IPS DF 19.7 (cell line): ENCODE measurements at regions not wholly inside any gene's neighbourhood (a gene's known extent, or its start where the extent isn't known, plus 50 kb on each side); places are given as distances from the start of the nearest gene placed in this dataset.

Experiments used
- DNase-seq: peaks from one replicate; pipeline ENCODE4 v3.0.0-alpha.2; 2013; ENCODE audit warnings: low read depth, low spot score

- DNase-seq: no peak
Observed at GRCh38 chr3:23086831-23087230, 116.3 kb upstream of the UBE2E2 start.

GRCh38 chr3:23094412-23094811, 108.7 kb upstream of the UBE2E2 start:
- no peak for DNase-seq

GRCh38 chr3:23094890-23095462, 108.2 kb upstream of the UBE2E2 start:
- DNase-seq: no peak

GRCh38 chr3:23096041-23096440, 107.1 kb upstream of the UBE2E2 start:
- peak; percentile 63 for DNase-seq

GRCh38 chr3:23099021-23099420, 104.1 kb upstream of the UBE2E2 start:
- no peak for DNase-seq

GRCh38 chr3:23099677-23100076, 103.5 kb upstream of the UBE2E2 start:
- no peak for DNase-seq

- no peak for DNase-seq
Observed at GRCh38 chr3:23100106-23100505, 103.0 kb upstream of the UBE2E2 start.

GRCh38 chr3:23103764-23104163, 99.4 kb upstream of the UBE2E2 start:
- DNase-seq: no peak

- no peak for DNase-seq
Observed at GRCh38 chr3:23105048-23105447, 98.1 kb upstream of the UBE2E2 start.

- DNase-seq: no peak
Observed at GRCh38 chr3:23106666-23107065, 96.5 kb upstream of the UBE2E2 start.

GRCh38 chr3:23107221-23107620, 95.9 kb upstream of the UBE2E2 start:
- DNase-seq: no peak

GRCh38 chr3:23108451-23109057, 94.6 kb upstream of the UBE2E2 start:
- no peak for DNase-seq

GRCh38 chr3:23111286-23111685, 91.8 kb upstream of the UBE2E2 start:
- no peak for DNase-seq

- DNase-seq: no peak
Observed at GRCh38 chr3:23111797-23112196, 91.3 kb upstream of the UBE2E2 start.

GRCh38 chr3:23112491-23112890, 90.6 kb upstream of the UBE2E2 start:
- no peak for DNase-seq

- no peak for DNase-seq
Observed at GRCh38 chr3:23113455-23114171, 89.5 kb upstream of the UBE2E2 start.

GRCh38 chr3:23114432-23114831, 88.7 kb upstream of the UBE2E2 start:
- no peak for DNase-seq

GRCh38 chr3:23115171-23115877, 87.8 kb upstream of the UBE2E2 start:
- DNase-seq: no peak

- DNase-seq: no peak
Observed at GRCh38 chr3:23116081-23116837, 86.9 kb upstream of the UBE2E2 start.

GRCh38 chr3:23117856-23118255, 85.3 kb upstream of the UBE2E2 start:
- no peak for DNase-seq

GRCh38 chr3:23127196-23127595, 75.9 kb upstream of the UBE2E2 start:
- DNase-seq: no peak

GRCh38 chr3:23128655-23129054, 74.5 kb upstream of the UBE2E2 start:
- DNase-seq: no peak
